ENCODE measurements at regions not wholly inside any gene's neighbourhood (a gene's known extent, or its start where the extent isn't known, plus 50 kb on each side); places are given as distances from the start of the nearest gene placed in this dataset.

- Mint-ChIP-seq H3K27ac (ENCODE audit: unreplicated experiment) (no peak overlapping the region), H3K36me3 (ENCODE audit: low read depth, unreplicated experiment) (no peaks in the 10 kb centered on the region), H3K4me1 (ENCODE audit: low read depth, unreplicated experiment) (no peaks in the 10 kb centered on the region), H3K9me3 (ENCODE audit: unreplicated experiment) (no peaks in the 10 kb centered on the region), H3K4me3 (ENCODE audit: unreplicated experiment) (no peak overlapping the region), H3K27me3 (ENCODE audit: low read depth, unreplicated experiment) (peaks cover 4% of the 10 kb centered on the region)
- Histone ChIP-seq H3K4me2 (ENCODE audit: low read length) (no peak overlapping the region), H3K79me2 (ENCODE audit: insufficient read depth, low read length) (no peaks in the 10 kb centered on the region), H3K27ac (ENCODE audit: low read depth, low read length) (no peak overlapping the region), H3K4me1 (ENCODE audit: insufficient read depth, low read length) (no peaks in the 10 kb centered on the region), H3K27me3 (ENCODE audit: insufficient read depth, low read length) (no peaks in the 10 kb centered on the region), H3K9me3 (ENCODE audit: insufficient read depth, low read depth, low read length) (no peaks in the 10 kb centered on the region), H3K4me3 (ENCODE audit: insufficient read depth, low read depth, low read length) (no peak overlapping the region), H2AFZ (ENCODE audit: low read depth, low read length) (no peak overlapping the region), H4K20me1 (ENCODE audit: insufficient read depth, low read length) (no peaks in the 10 kb centered on the region), H3K9ac (ENCODE audit: low read length) (no peak overlapping the region), H3K36me3 (ENCODE audit: insufficient read depth, low read length) (no peaks in the 10 kb centered on the region)
- no peak for FAIRE-seq
- DNase-seq (ENCODE audit: low read depth), result no peak
- TF ChIP-seq EZH2 (IDR thresholded peaks at IDR 0.05; ENCODE audit: insufficient read depth, low read length) (no peak), CTCF (IDR thresholded peaks at IDR 0.05; ENCODE audit: insufficient read depth, low read depth, low read length) (no peak)
Observed at GRCh38 chr2:122830157-122830556, 1074.7 kb downstream of the TSN start.

- no peak overlapping the region for H3K27ac ChIP-seq (ENCODE audit: low read depth, low read length)
- H3K27me3 ChIP-seq (ENCODE audit: insufficient read depth, low read length), result no peaks in the 10 kb centered on the region
- Mint-ChIP-seq H3K4me1 (ENCODE audit: low read depth, unreplicated experiment) (no peaks in the 10 kb centered on the region), H3K4me3 (ENCODE audit: unreplicated experiment) (no peak overlapping the region), H3K36me3 (ENCODE audit: low read depth, unreplicated experiment) (no peaks in the 10 kb centered on the region), H3K27me3 (ENCODE audit: low read depth, unreplicated experiment) (peaks cover 4% of the 10 kb centered on the region), H3K9me3 (ENCODE audit: unreplicated experiment) (no peaks in the 10 kb centered on the region), H3K27ac (ENCODE audit: unreplicated experiment) (no peak overlapping the region)
- H3K79me2 ChIP-seq (ENCODE audit: insufficient read depth, low read length), result no peaks in the 10 kb centered on the region
- H3K9me3 ChIP-seq (ENCODE audit: insufficient read depth, low read depth, low read length), result no peaks in the 10 kb centered on the region
- no peak overlapping the region for H2AFZ ChIP-seq (ENCODE audit: low read depth, low read length)
- no peak overlapping the region for H3K9ac ChIP-seq (ENCODE audit: low read length)
- TF ChIP-seq EZH2 (IDR thresholded peaks at IDR 0.05; ENCODE audit: insufficient read depth, low read length), result no peak
- TF ChIP-seq CTCF (IDR thresholded peaks at IDR 0.05; ENCODE audit: insufficient read depth, low read depth, low read length), result no peak
- no peak for FAIRE-seq
- H3K4me2 ChIP-seq (ENCODE audit: low read length), result no peak overlapping the region
- H3K4me3 ChIP-seq (ENCODE audit: insufficient read depth, low read depth, low read length), result no peak overlapping the region
- no peak for DNase-seq (ENCODE audit: low read depth)
- H3K36me3 ChIP-seq (ENCODE audit: insufficient read depth, low read length), result no peaks in the 10 kb centered on the region
- no peaks in the 10 kb centered on the region for H3K4me1 ChIP-seq (ENCODE audit: insufficient read depth, low read length)
- no peaks in the 10 kb centered on the region for H4K20me1 ChIP-seq (ENCODE audit: insufficient read depth, low read length)
Observed at GRCh38 chr2:122831649-122832048, 1076.2 kb downstream of the TSN start.

- H3K9me3 Mint-ChIP-seq (ENCODE audit: unreplicated experiment), result no peaks in the 10 kb centered on the region
Observed at GRCh38 chr2:122843503-122843902, 1088.1 kb downstream of the TSN start.

More at GRCh38 chr2:122843503-122843902, 1088.1 kb downstream of the TSN start:
- no peak overlapping the region for H3K4me3 ChIP-seq (ENCODE audit: insufficient read depth, low read depth, low read length)
- TF ChIP-seq CTCF (IDR thresholded peaks at IDR 0.05; ENCODE audit: insufficient read depth, low read depth, low read length) (no peak), EZH2 (IDR thresholded peaks at IDR 0.05; ENCODE audit: insufficient read depth, low read length) (no peak)
- H4K20me1 ChIP-seq (ENCODE audit: insufficient read depth, low read length), result no peaks in the 10 kb centered on the region
- H3K4me3 Mint-ChIP-seq (ENCODE audit: unreplicated experiment), result no peak overlapping the region
- H3K36me3 ChIP-seq (ENCODE audit: insufficient read depth, low read length), result no peaks in the 10 kb centered on the region
- H3K79me2 ChIP-seq (ENCODE audit: insufficient read depth, low read length), result no peaks in the 10 kb centered on the region
- H3K4me2 ChIP-seq (ENCODE audit: low read length), result no peak overlapping the region
- H3K4me1 Mint-ChIP-seq (ENCODE audit: low read depth, unreplicated experiment), result peaks cover 2% of the 10 kb centered on the region
- no peaks in the 10 kb centered on the region for H3K27me3 ChIP-seq (ENCODE audit: insufficient read depth, low read length)
- no peaks in the 10 kb centered on the region for H3K4me1 ChIP-seq (ENCODE audit: insufficient read depth, low read length)
- no peak overlapping the region for H3K9ac ChIP-seq (ENCODE audit: low read length)
- H2AFZ ChIP-seq (ENCODE audit: low read depth, low read length), result no peak overlapping the region
- H3K9me3 ChIP-seq (ENCODE audit: insufficient read depth, low read depth, low read length), result no peaks in the 10 kb centered on the region
- no peak overlapping the region for H3K27ac ChIP-seq (ENCODE audit: low read depth, low read length)
- DNase-seq (ENCODE audit: low read depth) (no peak), FAIRE-seq (no peak)
- H3K27ac Mint-ChIP-seq (ENCODE audit: unreplicated experiment), result no peak overlapping the region
- no peaks in the 10 kb centered on the region for H3K36me3 Mint-ChIP-seq (ENCODE audit: low read depth, unreplicated experiment)
- no peaks in the 10 kb centered on the region for H3K27me3 Mint-ChIP-seq (ENCODE audit: low read depth, unreplicated experiment)
